H9 (cell line): ENCODE measurements at regions not wholly inside any gene's neighbourhood (a gene's known extent, or its start where the extent isn't known, plus 50 kb on each side); places are given as distances from the start of the nearest gene placed in this dataset.

ENCODE experiments used
- DNase-seq: peaks from one replicate; pipeline ENCODE4 v3.0.0-alpha.2; 2017
- H2AFZ ChIP-seq: one replicate; pipeline ENCODE4 v1.6.1; 2013; ENCODE audit warnings: mild to moderate bottlenecking, low read length, control low read depth, moderate library complexity
- H2AK5ac ChIP-seq: 2 replicates; pipeline ENCODE4 v1.6.1; 2013; ENCODE audit warnings: low read length, control low read depth, mixed read lengths; ENCODE audit not compliant: insufficient read length
- H2BK120ac ChIP-seq: one replicate; pipeline ENCODE4 v1.6.1; 2013; ENCODE audit warnings: low read depth, mild to moderate bottlenecking, low read length, control low read depth, inconsistent platforms; ENCODE audit not compliant: poor library complexity, severe bottlenecking
- H2BK12ac ChIP-seq: 2 replicates; pipeline ENCODE4 v1.6.1; 2013; ENCODE audit warnings: low read length, control low read depth, mixed read lengths, low read depth; ENCODE audit not compliant: insufficient read length
- H2BK15ac ChIP-seq: 2 replicates; pipeline ENCODE4 v1.6.1; 2013; ENCODE audit warnings: low read depth, low read length, control low read depth
- H2BK20ac ChIP-seq: one replicate; pipeline ENCODE4 v1.6.1; 2013; ENCODE audit warnings: low read depth, mild to moderate bottlenecking, low read length, control low read depth, inconsistent platforms; ENCODE audit not compliant: poor library complexity, severe bottlenecking
- H2BK5ac ChIP-seq: 2 replicates; pipeline ENCODE4 v1.6.1; 2013; ENCODE audit warnings: low read length, control low read depth, mixed read lengths; ENCODE audit not compliant: insufficient read length
- H3K14ac ChIP-seq: 2 replicates; pipeline ENCODE4 v1.6.1; 2013; ENCODE audit warnings: low read length, control low read depth; ENCODE audit not compliant: insufficient read depth
- H3K18ac ChIP-seq: 2 replicates; pipeline ENCODE4 v1.6.1; 2013; ENCODE audit warnings: low read depth, mild to moderate bottlenecking, mixed read lengths, low read length, control low read depth; ENCODE audit not compliant: insufficient read length
- H3K23ac ChIP-seq: 2 replicates; pipeline ENCODE4 v1.6.1; 2013; ENCODE audit warnings: low read length, control low read depth, mixed read lengths, low read depth; ENCODE audit not compliant: insufficient read length
- H3K23me2 ChIP-seq: 2 replicates; pipeline ENCODE4 v1.6.1; 2013; ENCODE audit warnings: low read depth, mild to moderate bottlenecking, mixed read lengths, low read length, control low read depth; ENCODE audit not compliant: insufficient read length, poor library complexity, severe bottlenecking
- H3K27ac ChIP-seq: 2 replicates; pipeline ENCODE4 v1.5.1; 2013; ENCODE audit warnings: low read length, control low read depth, mixed read lengths, low read depth; ENCODE audit not compliant: insufficient read length
- H3K27me3 ChIP-seq: 2 replicates; pipeline ENCODE4 v1.6.1; 2013; ENCODE audit warnings: low read length, control low read depth, inconsistent platforms; ENCODE audit not compliant: insufficient read depth
- H3K4ac ChIP-seq: 2 replicates; pipeline ENCODE4 v1.6.1; 2013; ENCODE audit warnings: low read depth, mild to moderate bottlenecking, control low read depth, inconsistent platforms, low read length, moderate library complexity
- H3K4me1 ChIP-seq: 2 replicates; pipeline ENCODE4 v1.6.1; 2013; ENCODE audit warnings: low read length, control low read depth, inconsistent platforms; ENCODE audit not compliant: insufficient read depth
- H3K4me2 ChIP-seq: 2 replicates; pipeline ENCODE4 v1.6.1; 2013; ENCODE audit warnings: low read length, control low read depth, mixed read lengths; ENCODE audit not compliant: insufficient read length, insufficient read depth
- H3K56ac ChIP-seq: 2 replicates; pipeline ENCODE4 v1.6.1; 2013; ENCODE audit warnings: low read depth, mild to moderate bottlenecking, mixed read lengths, low read length, control low read depth; ENCODE audit not compliant: insufficient read length
- H3K79me1 ChIP-seq: 2 replicates; pipeline ENCODE4 v1.6.1; 2013; ENCODE audit warnings: low read depth, mild to moderate bottlenecking, moderate library complexity, low read length, control low read depth, inconsistent platforms; ENCODE audit not compliant: insufficient read depth, poor library complexity, severe bottlenecking
- H3K79me2 ChIP-seq: 2 replicates; pipeline ENCODE4 v1.6.1; 2013; ENCODE audit warnings: low read length, control low read depth, inconsistent platforms; ENCODE audit not compliant: insufficient read depth
- H3K9ac ChIP-seq: 2 replicates; pipeline ENCODE4 v1.6.1; 2013; ENCODE audit warnings: low read length, control low read depth, mixed read lengths; ENCODE audit not compliant: insufficient read length; ENCODE audit errors: extremely low read depth
- H3K9me3 ChIP-seq: one replicate; pipeline ENCODE4 v1.6.1; 2013; ENCODE audit warnings: low read depth, low read length, inconsistent platforms; ENCODE audit not compliant: control insufficient read depth
- H3T11ph ChIP-seq: one replicate; pipeline ENCODE4 v1.6.1; 2013; ENCODE audit warnings: mild to moderate bottlenecking, low read length, control low read depth, inconsistent platforms
- H4K20me1 ChIP-seq: one replicate; pipeline ENCODE4 v1.6.1; 2013; ENCODE audit not compliant: control insufficient read depth, insufficient read length, insufficient read depth
- H4K5ac ChIP-seq: 2 replicates; pipeline ENCODE4 v1.6.1; 2013; ENCODE audit warnings: low read depth, mild to moderate bottlenecking, mixed read lengths, low read length, control low read depth; ENCODE audit not compliant: insufficient read length
- H4K8ac ChIP-seq: replicated peaks from 2 replicates; pipeline ENCODE4 v1.6.1; 2013; ENCODE audit warnings: low read length, control low read depth, mixed read lengths, low read depth; ENCODE audit not compliant: insufficient read length
- H4K91ac ChIP-seq: 2 replicates; pipeline ENCODE4 v1.6.1; 2013; ENCODE audit warnings: low read depth, mild to moderate bottlenecking, moderate library complexity, mixed read lengths, low read length, control low read depth; ENCODE audit not compliant: insufficient read length
- H3K27ac Mint-ChIP-seq, 3 experiments: 2 replicates in 2 of 3; 3 replicates in 1 of 3; pipeline ENCODE4 v1.8.0; 2020 to 2021; ENCODE audit warnings: mixed read lengths in 3 of 3, mild to moderate bottlenecking in 1 of 3, moderate library complexity in 1 of 3
- H3K27me3 Mint-ChIP-seq: 2 replicates; pipeline ENCODE4 v1.8.0; 2021; ENCODE audit warnings: low read depth, mild to moderate bottlenecking, moderate library complexity, mixed read lengths
- H3K36me3 Mint-ChIP-seq, 3 experiments: 2 replicates in 2 of 3; 3 replicates in 1 of 3; pipeline ENCODE4 v1.8.0; 2020 to 2021; ENCODE audit warnings: low read depth in 3 of 3, mixed read lengths in 3 of 3; ENCODE audit not compliant: insufficient read depth in 1 of 3
- H3K4me1 Mint-ChIP-seq, 2 experiments: 2 replicates each; pipeline ENCODE4 v1.8.0; 2020; ENCODE audit warnings: mixed read lengths in 2 of 2
- H3K4me3 Mint-ChIP-seq, 2 experiments: 2 replicates in 1 of 2; 3 replicates in 1 of 2; pipeline ENCODE4 v1.8.0; 2020 to 2021; ENCODE audit warnings: mild to moderate bottlenecking in 2 of 2, mixed read lengths in 2 of 2, moderate library complexity in 1 of 2
- H3K9me3 Mint-ChIP-seq, 2 experiments: 2 replicates in 1 of 2; 3 replicates in 1 of 2; pipeline ENCODE4 v1.8.0; 2020; ENCODE audit warnings: mild to moderate bottlenecking in 2 of 2, mixed read lengths in 2 of 2, moderate library complexity in 1 of 2
- WGBS: extraction: QIAGEN DNeasy Blood & Tissue Kit; methylation state at CpG from one replicate; pipeline ENCODE4 v1.1.7; 2013; ENCODE audit warnings: missing lambda C conversion rate, low lambda C conversion rate, mixed read lengths; ENCODE audit not compliant: insufficient read length; ENCODE audit errors: extremely low coverage; 5-methylcytosine and 5-hydroxymethylcytosine counted together
- TF ChIP-seq, protein P1 (sequence below): fragments of 200-600 bp; sonication (generic); conservative IDR thresholded peaks from 3 replicates; pipeline ENCODE4 v1.8.0; 2021; ENCODE audit warnings: antibody characterized with exemption, mild to moderate bottlenecking

DNA sequence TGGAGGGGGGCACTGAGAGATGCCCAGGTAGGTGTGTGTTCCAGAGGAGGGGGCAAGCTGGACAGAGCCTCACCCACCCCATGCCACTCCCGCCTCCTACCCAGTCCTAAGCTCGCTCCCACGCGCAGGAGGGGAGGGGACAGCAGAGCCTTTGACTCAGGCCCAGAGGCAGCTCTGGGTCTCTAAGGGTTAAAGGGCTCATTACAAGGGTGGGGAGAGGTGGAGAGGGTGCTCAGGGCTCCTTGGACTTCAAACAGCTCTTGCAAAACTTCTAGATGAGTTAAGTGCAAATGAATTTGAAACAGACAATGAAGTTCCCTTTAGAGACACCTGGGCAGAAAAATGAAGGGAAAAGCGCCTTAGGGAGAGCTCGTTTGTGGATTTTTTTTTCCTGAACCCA is 104.2 kb upstream of the CASZ1 start:
- H3K56ac ChIP-seq, result no peak overlapping the region
- no peak overlapping the region for H2BK5ac ChIP-seq
- peak overlapping the region in 1 of 3 experiments; percentile 88; a peak in 1 of 7 replicates for H3K27ac Mint-ChIP-seq
- no peaks in the 10 kb centered on the region for H3K23me2 ChIP-seq
- H3K79me1 ChIP-seq, result no peaks in the 10 kb centered on the region
- no peak overlapping the region for H2BK120ac ChIP-seq
- no peak overlapping the region for H3K14ac ChIP-seq
- no peaks in the 10 kb centered on the region for H3K9me3 ChIP-seq
- no peak overlapping the region for H3K27ac ChIP-seq
- H4K91ac ChIP-seq, result no peak overlapping the region
- H3K27me3 ChIP-seq, result no peaks in the 10 kb centered on the region
- H2AFZ ChIP-seq, result no peak overlapping the region
- H2BK12ac ChIP-seq, result no peak overlapping the region
- no peaks in the 10 kb centered on the region for H3K36me3 Mint-ChIP-seq
- H3K9me3 Mint-ChIP-seq, result no peaks in the 10 kb centered on the region
- TF ChIP-seq, protein P1, sequence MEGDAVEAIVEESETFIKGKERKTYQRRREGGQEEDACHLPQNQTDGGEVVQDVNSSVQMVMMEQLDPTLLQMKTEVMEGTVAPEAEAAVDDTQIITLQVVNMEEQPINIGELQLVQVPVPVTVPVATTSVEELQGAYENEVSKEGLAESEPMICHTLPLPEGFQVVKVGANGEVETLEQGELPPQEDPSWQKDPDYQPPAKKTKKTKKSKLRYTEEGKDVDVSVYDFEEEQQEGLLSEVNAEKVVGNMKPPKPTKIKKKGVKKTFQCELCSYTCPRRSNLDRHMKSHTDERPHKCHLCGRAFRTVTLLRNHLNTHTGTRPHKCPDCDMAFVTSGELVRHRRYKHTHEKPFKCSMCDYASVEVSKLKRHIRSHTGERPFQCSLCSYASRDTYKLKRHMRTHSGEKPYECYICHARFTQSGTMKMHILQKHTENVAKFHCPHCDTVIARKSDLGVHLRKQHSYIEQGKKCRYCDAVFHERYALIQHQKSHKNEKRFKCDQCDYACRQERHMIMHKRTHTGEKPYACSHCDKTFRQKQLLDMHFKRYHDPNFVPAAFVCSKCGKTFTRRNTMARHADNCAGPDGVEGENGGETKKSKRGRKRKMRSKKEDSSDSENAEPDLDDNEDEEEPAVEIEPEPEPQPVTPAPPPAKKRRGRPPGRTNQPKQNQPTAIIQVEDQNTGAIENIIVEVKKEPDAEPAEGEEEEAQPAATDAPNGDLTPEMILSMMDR, result no peak
- no peak overlapping the region for H4K5ac ChIP-seq
- no peak overlapping the region for H3K23ac ChIP-seq
- H3K4me3 Mint-ChIP-seq, result peak overlapping the region; percentile 9 to 27; a peak in 2 of 5 replicates
- H3K18ac ChIP-seq, result no peak overlapping the region
- H3K9ac ChIP-seq, result no peak overlapping the region
- no peaks in the 10 kb centered on the region for H3K79me2 ChIP-seq
- H3T11ph ChIP-seq, result no peak overlapping the region
- no CpG with 5 or more reads among the region's 6 CpGs for WGBS
- H2AK5ac ChIP-seq, result no peak overlapping the region
- no peak overlapping the region for H4K8ac ChIP-seq
- no peak overlapping the region for H2BK15ac ChIP-seq
- no peak overlapping the region for H2BK20ac ChIP-seq
- H3K27me3 Mint-ChIP-seq, result peaks cover 4% of the 10 kb centered on the region
- H3K4me1 ChIP-seq, result peaks cover 6% of the 10 kb centered on the region; the same call in 1 of the 2 replicates
- peaks cover 25 to 41% of the 10 kb centered on the region in 2 experiments for H3K4me1 Mint-ChIP-seq
- no peak overlapping the region for H3K4me2 ChIP-seq
- DNase-seq, result no peak
- H4K20me1 ChIP-seq, result no peaks in the 10 kb centered on the region
- no peak overlapping the region for H3K4ac ChIP-seq
